OCI-LY1 (cell line): ENCODE measurements at regions not wholly inside any gene's neighbourhood (a gene's known extent, or its start where the extent isn't known, plus 50 kb on each side); places are given as distances from the start of the nearest gene placed in this dataset.

Source experiments
- CTCF ChIP-seq: fragments of 200-600 bp; sonication (generic), shearing (Covaris generic); IDR thresholded peaks from 2 replicates; pipeline ENCODE4 v1.5.1; 2017; ENCODE audit warnings: mild to moderate bottlenecking, antibody characterized with exemption, low read length, moderate library complexity, mixed read lengths
- EZH2 ChIP-seq: fragments of 200-600 bp; sonication (generic), shearing (Covaris generic); IDR thresholded peaks from 2 replicates; pipeline ENCODE4 v1.8.0; 2017; ENCODE audit warnings: borderline replicate concordance, mixed run types, mild to moderate bottlenecking, antibody characterized with exemption, low read length, moderate library complexity, mixed read lengths

- TF ChIP-seq CTCF = no peak
- no peak for TF ChIP-seq EZH2
These were observed 362.3 kb upstream of the EPHA5 start for GRCh38 chr4:66032571-66032970.
